Cardiac muscle cell (in vitro differentiated cells and primary cell): ENCODE measurements at regions not wholly inside any gene's neighbourhood (a gene's known extent, or its start where the extent isn't known, plus 50 kb on each side); places are given as distances from the start of the nearest gene placed in this dataset.

Experiments
- DNase-seq, 2 donors: peaks; one replicate each; pipeline versions ENCODE4 v3.0.0 to v3.0.0-alpha.2; 2010 to 2017; ENCODE audit warnings: low read depth in 1 of 2, low spot score in 1 of 2
- H3K27ac ChIP-seq: fragments of 200-600 bp; sonication (generic); 2 replicates; pipeline ENCODE4 v1.5.1; 2016
- H3K27me3 ChIP-seq: fragments of 200-600 bp; sonication (generic); 2 replicates; pipeline ENCODE4 v1.6.0; 2016; ENCODE audit warnings: control low read depth
- H3K36me3 ChIP-seq: fragments of 200-600 bp; sonication (generic); 2 replicates; pipeline ENCODE4 v1.5.1; 2016; ENCODE audit warnings: control low read depth
- H3K4me1 ChIP-seq: fragments of 200-600 bp; sonication (generic); 2 replicates; pipeline ENCODE4 v1.8.1; 2017; ENCODE audit warnings: low read depth, mild to moderate bottlenecking, mixed run types
- H3K4me3 ChIP-seq: fragments of 200-600 bp; sonication (generic); 2 replicates; pipeline ENCODE4 v1.5.1; 2016; ENCODE audit warnings: mild to moderate bottlenecking
- H3K9me3 ChIP-seq: fragments of 200-600 bp; sonication (generic); 2 replicates; pipeline ENCODE4 v1.5.1; 2017; ENCODE audit warnings: low read depth, mild to moderate bottlenecking, control low read depth
- CTCF ChIP-seq: IDR thresholded peaks from 2 replicates; pipeline ENCODE4 v1.5.1; 2012; ENCODE audit warnings: low read depth, mild to moderate bottlenecking, low read length

DNA sequence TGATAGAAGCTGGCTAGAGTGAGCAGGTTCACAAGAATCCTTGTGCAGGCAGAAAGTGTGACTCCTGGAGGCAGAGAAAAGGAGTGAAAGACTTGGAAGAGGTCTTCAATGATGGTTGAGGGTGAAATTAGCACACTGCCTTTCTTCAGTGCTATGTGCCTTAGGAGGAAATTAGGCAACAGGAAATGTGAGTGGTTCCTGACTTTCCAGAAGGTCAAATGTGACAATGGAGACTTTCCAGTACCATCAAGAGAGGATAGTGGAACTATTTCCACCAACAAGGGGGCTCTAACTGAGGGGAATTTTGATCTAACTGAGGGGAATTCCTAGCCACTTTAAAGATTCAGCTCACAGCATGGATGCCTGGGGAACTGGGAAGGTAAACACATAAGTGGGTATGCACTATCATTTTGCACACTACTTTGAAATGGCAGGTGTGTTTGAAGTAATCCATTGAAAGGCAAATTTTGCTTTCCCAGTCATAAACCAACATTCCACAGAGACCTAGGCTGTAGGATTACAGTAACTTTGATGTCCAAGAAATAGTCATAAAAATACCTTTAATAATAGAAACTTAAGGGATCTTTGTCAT, 90.0 kb downstream of the PERP start:
- Histone ChIP-seq H3K36me3 (no peaks in the 10 kb centered on the region), H3K27ac (no peak overlapping the region), H3K4me1 (no peaks in the 10 kb centered on the region), H3K9me3 (no peaks in the 10 kb centered on the region), H3K27me3 (no peaks in the 10 kb centered on the region), H3K4me3 (no peak overlapping the region)
- TF ChIP-seq CTCF: no peak
- peak in 1 of 2 donors; percentile 29 for DNase-seq

GRCh38 chr6:138018297-138018696, 88.9 kb downstream of the PERP start:
- no peaks in the 10 kb centered on the region for H3K36me3 ChIP-seq
- TF ChIP-seq CTCF: no peak
- H3K27ac ChIP-seq: no peak overlapping the region
- no peak for DNase-seq
- H3K4me1 ChIP-seq: no peaks in the 10 kb centered on the region
- no peaks in the 10 kb centered on the region for H3K27me3 ChIP-seq
- no peak overlapping the region for H3K4me3 ChIP-seq
- no peaks in the 10 kb centered on the region for H3K9me3 ChIP-seq

DNA sequence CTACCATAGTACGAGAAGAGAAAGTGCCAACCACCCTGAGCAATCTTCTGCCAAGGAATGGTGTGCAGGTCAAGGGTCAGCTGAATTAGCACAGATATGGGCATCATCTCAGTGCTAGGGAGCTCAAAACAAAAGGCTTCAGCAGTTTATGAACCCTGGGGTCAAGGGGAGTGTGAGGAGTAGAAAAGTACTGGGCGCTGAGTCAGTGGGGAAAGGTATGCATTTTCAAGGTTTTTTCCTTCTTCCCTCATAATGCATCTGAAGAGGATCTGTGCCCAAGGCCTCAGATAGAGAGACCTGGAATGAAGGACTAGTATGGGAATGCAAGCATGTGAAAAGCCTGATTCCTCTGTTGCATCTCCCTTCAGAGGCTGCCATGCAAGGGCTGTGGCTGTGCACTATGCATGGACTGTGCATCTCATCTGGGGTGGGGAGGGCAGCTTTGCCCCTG, 81.7 kb downstream of the PERP start:
- no peak for TF ChIP-seq CTCF
- Histone ChIP-seq H3K4me3 (no peak overlapping the region), H3K36me3 (no peaks in the 10 kb centered on the region), H3K9me3 (no peaks in the 10 kb centered on the region), H3K4me1 (peaks cover 6% of the 10 kb centered on the region), H3K27me3 (no peaks in the 10 kb centered on the region), H3K27ac (no peak overlapping the region)
- no peak for DNase-seq

DNA sequence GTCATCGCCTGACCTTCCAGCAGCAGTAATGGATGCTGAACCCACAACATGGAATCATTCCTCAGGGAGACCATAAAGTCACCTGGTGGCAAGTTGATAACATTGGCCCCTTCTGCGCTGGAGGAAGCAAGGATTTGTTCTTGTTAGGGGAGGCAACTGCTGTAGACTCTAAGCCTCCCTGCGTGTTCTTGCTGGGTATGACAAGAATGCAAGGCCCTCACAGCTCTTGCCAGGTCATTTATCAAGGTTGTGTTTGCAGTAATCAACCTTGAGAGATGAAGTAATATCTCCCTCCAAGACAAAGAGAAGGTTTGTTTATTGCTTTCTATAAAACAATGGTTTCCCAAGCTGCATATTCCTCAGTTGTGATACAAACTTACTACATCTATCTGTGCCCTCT, 80.9 kb downstream of the PERP start:
- Histone ChIP-seq H3K4me3 (no peak overlapping the region), H3K27ac (no peak overlapping the region), H3K4me1 (peaks cover 10% of the 10 kb centered on the region), H3K27me3 (no peaks in the 10 kb centered on the region), H3K9me3 (no peaks in the 10 kb centered on the region), H3K36me3 (no peaks in the 10 kb centered on the region)
- TF ChIP-seq CTCF: no peak
- no peak for DNase-seq

DNA sequence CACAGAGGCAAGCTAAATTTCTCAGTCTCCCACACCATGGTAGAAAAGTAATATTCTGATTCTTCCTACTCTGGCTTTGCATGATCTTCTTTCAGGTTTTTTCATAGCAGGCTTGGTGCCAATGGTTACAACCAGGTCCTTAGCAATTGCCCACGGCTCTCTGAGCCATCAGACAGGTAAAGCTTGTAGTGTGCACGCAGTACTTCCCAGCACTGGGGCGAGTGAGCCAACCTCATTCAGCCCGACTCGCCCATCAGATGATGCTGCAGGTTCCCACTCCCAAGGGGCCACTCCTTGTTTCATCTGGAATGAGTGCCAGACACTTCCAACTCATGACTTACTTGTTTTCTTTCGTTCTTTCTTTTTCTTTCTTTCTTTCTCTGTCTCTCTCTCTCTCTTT, 78.3 kb downstream of the PERP start:
- no peaks in the 10 kb centered on the region for H3K9me3 ChIP-seq
- H3K4me3 ChIP-seq: no peak overlapping the region
- no peaks in the 10 kb centered on the region for H3K36me3 ChIP-seq
- H3K4me1 ChIP-seq: peaks cover 16% of the 10 kb centered on the region
- H3K27me3 ChIP-seq: no peaks in the 10 kb centered on the region
- DNase-seq: no peak
- no peak for TF ChIP-seq CTCF
- no peak overlapping the region for H3K27ac ChIP-seq
